HCT116 (cell line): ENCODE measurements at regions not wholly inside any gene's neighbourhood (a gene's known extent, or its start where the extent isn't known, plus 50 kb on each side); places are given as distances from the start of the nearest gene placed in this dataset.

Experiments used
- ATAC-seq: fragments of 200-7000 bp; cut with Tn5 transposase; 2 replicates; pipeline ENCODE4 v1.9.1; 2020; ENCODE audit warnings: mild to moderate bottlenecking, moderate library complexity
- BruUV-seq: library from RNA; stranded (reverse); fragments of 400-500 nt; replicated peaks from 2 replicates; lab custom pipeline; 2021; lab: Mats Ljungman, UMichigan
- CTCF ChIA-PET: fragments of 300-600 bp; sonication (Branson Sonifier 250); formaldehyde crosslinking; loops from one replicate; lab custom pipeline; 2021; ENCODE audit warnings: antibody characterized with exemption; lab: Charles Lee
- POLR2A ChIA-PET: fragments of 300-600, 350-600 bp; sonication (Branson Sonifier 250); formaldehyde crosslinking; loops from one replicate; lab custom pipeline; 2021; ENCODE audit warnings: antibody characterized with exemption; lab: Charles Lee
- RAD21 ChIA-PET, 2 experiments: fragments of 300-600 bp; sonication (Branson Sonifier 250); formaldehyde crosslinking; loops; one replicate each; lab custom pipeline; 2023; ENCODE audit warnings: low total read pairs in 2 of 2; ENCODE audit not compliant: uncharacterized antibody in 2 of 2, unreplicated experiment in 2 of 2, low non-redundant PET in 1 of 2; lab: Charles Lee
- DNase-seq: peaks from one replicate; pipeline ENCODE4 v3.0.0-alpha.2; 2010; ENCODE audit warnings: low read depth, low spot score
- H2AFZ ChIP-seq: fragments of 200-600 bp; shearing (Covaris generic), sonication (generic); 2 replicates; pipeline ENCODE4 v1.6.1; 2017; ENCODE audit warnings: low read depth, mixed run types, mixed read lengths, antibody characterized with exemption, low read length; ENCODE audit not compliant: poor library complexity, severe bottlenecking
- H3K27ac ChIP-seq: 2 replicates; pipeline ENCODE4 v1.5.1; 2012; ENCODE audit warnings: low read depth, low read length
- H3K27me3 ChIP-seq: fragments of 200-600 bp; sonication (generic); 2 replicates; pipeline ENCODE4 v1.6.1; 2016; ENCODE audit warnings: mixed run types, low read length, mixed read lengths; ENCODE audit not compliant: insufficient read depth
- H3K36me3 ChIP-seq, 2 experiments: fragments of 200-500 bp in 1 of 2; fragments of 200-600 bp in 1 of 2; sonication (Bioruptor generic) in 1 of 2; sonication (generic) in 1 of 2; 2 replicates each; pipeline versions ENCODE4 v1.5.1 to v1.6.1; 2014 to 2016; ENCODE audit warnings: low read length in 2 of 2, inconsistent platforms in 1 of 2, mixed read lengths in 1 of 2, mixed run types in 1 of 2; ENCODE audit not compliant: insufficient read depth in 2 of 2, control insufficient read depth in 1 of 2
- H3K4me1 ChIP-seq, 2 experiments: fragments of 200-600 bp in 1 of 2; sonication (generic) in 1 of 2; 2 replicates each; pipeline versions ENCODE4 v1.5.1 to v1.6.1; 2012 to 2017; ENCODE audit warnings: low read length in 2 of 2, inconsistent platforms in 1 of 2, mild to moderate bottlenecking in 1 of 2, mixed read lengths in 1 of 2, mixed run types in 1 of 2, moderate library complexity in 1 of 2; ENCODE audit not compliant: insufficient read depth in 2 of 2, control insufficient read depth in 1 of 2
- H3K4me2 ChIP-seq: fragments of 200-600 bp; sonication (generic); 2 replicates; pipeline ENCODE4 v1.6.1; 2017; ENCODE audit warnings: mixed run types, low read length, mixed read lengths
- H3K4me3 ChIP-seq, 2 experiments: fragments of 200-600 bp in 1 of 2; sonication (generic) in 1 of 2; replicated peaks in 1 of 2; 2 replicates each; pipeline ENCODE4 v1.5.1; 2011 to 2016; ENCODE audit warnings: low read length in 2 of 2, control low read depth in 1 of 2, low read depth in 1 of 2, mild to moderate bottlenecking in 1 of 2, mixed read lengths in 1 of 2, mixed run types in 1 of 2
- H3K79me2 ChIP-seq: fragments of 200-600 bp; sonication (generic); 2 replicates; pipeline ENCODE4 v1.6.1; 2017; ENCODE audit warnings: mild to moderate bottlenecking, mixed run types, low read length, moderate library complexity, mixed read lengths; ENCODE audit not compliant: insufficient read depth
- H3K9ac ChIP-seq: fragments of 200-600 bp; sonication (generic); 2 replicates; pipeline ENCODE4 v1.6.1; 2016; ENCODE audit warnings: low read length, mixed read lengths
- H3K9me2 ChIP-seq: fragments of 200-600 bp; sonication (generic), shearing (Covaris generic); 2 replicates; pipeline ENCODE4 v1.6.1; 2017; ENCODE audit warnings: mixed run types, mild to moderate bottlenecking, moderate library complexity; ENCODE audit not compliant: insufficient read depth
- H3K9me3 ChIP-seq, 2 experiments: fragments of 200-500 bp in 1 of 2; fragments of 200-600 bp in 1 of 2; sonication (Bioruptor generic) in 1 of 2; sonication (generic) in 1 of 2; 2 replicates each; pipeline ENCODE4 v1.6.1; 2014 to 2017; ENCODE audit warnings: low read length in 2 of 2, mixed read lengths in 2 of 2, inconsistent platforms in 1 of 2, low read depth in 1 of 2, mild to moderate bottlenecking in 1 of 2, mixed run types in 1 of 2, moderate library complexity in 1 of 2; ENCODE audit not compliant: control insufficient read depth in 1 of 2, insufficient read depth in 1 of 2
- H4K20me1 ChIP-seq: fragments of 200-600 bp; sonication (generic), shearing (Covaris generic); 2 replicates; pipeline ENCODE4 v1.6.1; 2017; ENCODE audit warnings: mixed run types, mild to moderate bottlenecking, moderate library complexity; ENCODE audit not compliant: insufficient read depth
- CBX3 ChIP-seq: IDR thresholded peaks from 2 replicates; pipeline ENCODE4 v1.6.1; 2012; ENCODE audit warnings: low read depth
- CEBPB ChIP-seq: IDR thresholded peaks from 2 replicates; pipeline ENCODE4 v1.6.1; 2012; ENCODE audit warnings: low read depth
- EGR1 ChIP-seq: IDR thresholded peaks from 2 replicates; pipeline ENCODE4 v1.6.1; 2012; ENCODE audit warnings: low read depth
- ELF1 ChIP-seq: IDR thresholded peaks from 2 replicates; pipeline ENCODE4 v1.6.1; 2012; ENCODE audit warnings: low read depth, borderline replicate concordance
- EZH2 ChIP-seq: fragments of 200-600 bp; sonication (generic); IDR thresholded peaks from 2 replicates; pipeline ENCODE4 v1.6.1; 2017; ENCODE audit warnings: antibody characterized with exemption, mixed run types
- EZH2phosphoT487 ChIP-seq: fragments of 200-600 bp; IDR thresholded peaks from 2 replicates; pipeline ENCODE4 v1.6.1; 2018; ENCODE audit warnings: antibody characterized with exemption, borderline replicate concordance
- FOSL1 ChIP-seq: IDR thresholded peaks from 2 replicates; pipeline ENCODE4 v1.6.1; 2012; ENCODE audit warnings: low read depth
- JUND ChIP-seq: IDR thresholded peaks from 2 replicates; pipeline ENCODE4 v1.6.1; 2012
- POLR2A ChIP-seq: IDR thresholded peaks from 2 replicates; pipeline ENCODE4 v1.7.0; 2011; ENCODE audit warnings: borderline replicate concordance; ENCODE audit not compliant: insufficient read depth, insufficient read length; ENCODE audit errors: extremely low read depth
- POLR2AphosphoS5 ChIP-seq: IDR thresholded peaks from 2 replicates; pipeline ENCODE4 v1.6.1; 2011; ENCODE audit warnings: mild to moderate bottlenecking, low read depth, low read length, moderate library complexity
- RAD21 ChIP-seq: IDR thresholded peaks from 2 replicates; pipeline ENCODE4 v1.6.1; 2012; ENCODE audit warnings: low read depth, mild to moderate bottlenecking
- SIN3A ChIP-seq: IDR thresholded peaks from 2 replicates; pipeline ENCODE4 v1.6.1; 2012; ENCODE audit warnings: low read depth
- TCF7L2 ChIP-seq: IDR thresholded peaks from 2 replicates; pipeline ENCODE4 v1.7.0; 2011; ENCODE audit warnings: borderline replicate concordance, inconsistent platforms; ENCODE audit not compliant: insufficient read depth, insufficient read length; ENCODE audit errors: extremely low read depth
- YY1 ChIP-seq: IDR thresholded peaks from 2 replicates; pipeline ENCODE4 v1.6.1; 2011; ENCODE audit warnings: low read length, low read depth, moderate library complexity, mild to moderate bottlenecking; ENCODE audit not compliant: insufficient replicate concordance; ENCODE audit errors: extremely low read depth
- ZFX ChIP-seq: fragments of 450-650 bp; IDR thresholded peaks from 2 replicates; pipeline ENCODE4 v1.6.1; 2017
- ZNF274 ChIP-seq: fragments of 200-500 bp; sonication (Bioruptor generic); IDR thresholded peaks from 2 replicates; pipeline ENCODE4 v1.6.1; 2014; ENCODE audit warnings: mild to moderate bottlenecking, low read depth, low read length, inconsistent platforms
- intact Hi-C: fragments of 100-400 bp; cut with micrococcal nuclease; formaldehyde crosslinking; loops from 2 replicates; pipeline ENCODE4 v1.10.0; 2022
- TF ChIP-seq, protein P1 (sequence below): IDR thresholded peaks from 2 replicates; pipeline ENCODE4 v1.6.1; 2012
- TF ChIP-seq, protein P2 (sequence below), 3 experiments: fragments of 200-600 bp in 1 of 3; sonication (generic) in 1 of 3; IDR thresholded peaks in 2 of 3; conservative IDR thresholded peaks in 1 of 3; 2 replicates each; pipeline ENCODE4 v1.5.1; 2012 to 2017; ENCODE audit warnings: low read depth in 2 of 3, low read length in 2 of 3, antibody characterized with exemption in 1 of 3, borderline replicate concordance in 1 of 3, control low read depth in 1 of 3, mild to moderate bottlenecking in 1 of 3, mixed read lengths in 1 of 3, mixed run types in 1 of 3, moderate library complexity in 1 of 3; ENCODE audit not compliant: insufficient read depth in 1 of 3
- TF ChIP-seq, protein P3 (sequence below): IDR thresholded peaks from 2 replicates; pipeline ENCODE4 v1.6.1; 2012; ENCODE audit warnings: low read depth
- TF ChIP-seq, protein P4 (sequence below): IDR thresholded peaks from 2 replicates; pipeline ENCODE4 v1.6.1; 2012

DNA sequence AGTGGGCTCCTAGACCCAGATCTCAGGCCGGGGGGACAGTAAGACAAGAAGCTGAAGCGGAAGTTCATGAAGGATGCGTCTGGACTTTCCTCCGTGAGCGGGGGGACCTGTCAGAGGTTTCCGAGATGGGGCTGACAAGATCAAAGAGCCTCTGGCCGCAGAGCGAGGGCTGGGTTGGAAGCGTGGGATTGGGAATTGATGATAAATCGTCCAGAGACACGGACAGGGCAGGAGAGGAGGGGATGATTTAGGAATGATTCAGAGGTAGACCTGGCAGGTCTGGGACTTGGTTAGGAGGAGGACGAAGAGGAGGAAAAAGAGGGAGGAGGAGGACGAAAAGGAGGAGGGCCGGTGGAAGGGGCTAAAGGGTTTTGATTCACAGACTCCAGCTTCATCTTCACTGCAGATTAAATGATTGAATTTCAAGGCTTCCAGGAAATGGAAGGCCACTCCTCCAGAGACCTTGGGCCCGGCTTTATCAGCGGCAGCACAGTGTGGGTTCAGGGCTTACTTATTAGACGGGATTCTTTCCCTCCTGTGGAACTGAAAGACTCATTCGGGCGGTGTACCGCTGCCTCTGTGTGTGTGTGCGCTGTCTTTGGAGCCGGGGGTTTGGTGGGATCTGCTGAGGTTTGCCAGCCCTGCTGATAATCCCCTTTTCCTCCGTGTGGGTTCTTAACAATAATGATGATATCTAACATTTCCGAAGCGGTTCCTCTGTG lies 85.7 kb upstream of the SLC45A1 start (continued):
- TF ChIP-seq SIN3A = no peak
- peak; percentile 74 for TF ChIP-seq JUND
- TF ChIP-seq POLR2A = no peak
- TF ChIP-seq TCF7L2 = peak; percentile 95
- TF ChIP-seq EGR1 = peak; percentile 86
- TF ChIP-seq ZNF274 = no peak
- TF ChIP-seq YY1 = peak; percentile 2
- no peak for TF ChIP-seq CEBPB
- TF ChIP-seq ELF1 = no peak
- TF ChIP-seq CBX3 = no peak
- TF ChIP-seq EZH2 = no peak
- no peak for TF ChIP-seq EZH2phosphoT487
- TF ChIP-seq, protein P1, sequence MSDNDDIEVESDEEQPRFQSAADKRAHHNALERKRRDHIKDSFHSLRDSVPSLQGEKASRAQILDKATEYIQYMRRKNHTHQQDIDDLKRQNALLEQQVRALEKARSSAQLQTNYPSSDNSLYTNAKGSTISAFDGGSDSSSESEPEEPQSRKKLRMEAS = peak; percentile 76

DNA sequence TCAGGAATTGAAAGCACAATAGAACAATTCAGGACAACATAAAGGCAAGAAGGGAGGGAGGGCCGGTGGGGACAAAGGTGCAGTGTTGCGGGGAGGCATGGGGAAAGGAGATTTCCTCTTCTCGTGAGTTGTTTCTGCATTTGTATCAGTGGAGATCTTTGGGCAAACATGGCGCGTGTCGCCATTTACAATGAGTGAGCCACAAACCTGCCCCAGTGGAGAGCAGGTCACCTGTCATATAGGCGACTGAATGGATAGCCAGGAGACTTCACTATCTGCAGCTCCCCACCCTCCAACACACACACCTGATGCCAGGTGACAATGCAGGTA lies 87.7 kb upstream of the SLC45A1 start:
- intact Hi-C loops = no loop called here
- Histone ChIP-seq H3K4me3 (no peak overlapping the region), H3K36me3 (no peaks in the 10 kb centered on the region), H3K79me2 (no peaks in the 10 kb centered on the region), H4K20me1 (no peaks in the 10 kb centered on the region), H3K9me2 (no peaks in the 10 kb centered on the region), H2AFZ (no peak overlapping the region), H3K4me1 (peaks cover 26 to 59% of the 10 kb centered on the region in 2 experiments), H3K27ac (no peak overlapping the region), H3K9ac (no peak overlapping the region), H3K27me3 (no peaks in the 10 kb centered on the region), H3K9me3 (peaks cover 0 to 7% of the 10 kb centered on the region in 2 experiments; a peak in 1 of 4 replicates), H3K4me2 (no peak overlapping the region)
- ATAC-seq (no peak), DNase-seq (no peak)
- no TSS peak for BruUV-seq
- ChIA-PET CTCF (no interaction called here), RAD21 (no interaction called here), POLR2A (no interaction called here)
- TF ChIP-seq ZNF274 = no peak
- TF ChIP-seq, protein P2, sequence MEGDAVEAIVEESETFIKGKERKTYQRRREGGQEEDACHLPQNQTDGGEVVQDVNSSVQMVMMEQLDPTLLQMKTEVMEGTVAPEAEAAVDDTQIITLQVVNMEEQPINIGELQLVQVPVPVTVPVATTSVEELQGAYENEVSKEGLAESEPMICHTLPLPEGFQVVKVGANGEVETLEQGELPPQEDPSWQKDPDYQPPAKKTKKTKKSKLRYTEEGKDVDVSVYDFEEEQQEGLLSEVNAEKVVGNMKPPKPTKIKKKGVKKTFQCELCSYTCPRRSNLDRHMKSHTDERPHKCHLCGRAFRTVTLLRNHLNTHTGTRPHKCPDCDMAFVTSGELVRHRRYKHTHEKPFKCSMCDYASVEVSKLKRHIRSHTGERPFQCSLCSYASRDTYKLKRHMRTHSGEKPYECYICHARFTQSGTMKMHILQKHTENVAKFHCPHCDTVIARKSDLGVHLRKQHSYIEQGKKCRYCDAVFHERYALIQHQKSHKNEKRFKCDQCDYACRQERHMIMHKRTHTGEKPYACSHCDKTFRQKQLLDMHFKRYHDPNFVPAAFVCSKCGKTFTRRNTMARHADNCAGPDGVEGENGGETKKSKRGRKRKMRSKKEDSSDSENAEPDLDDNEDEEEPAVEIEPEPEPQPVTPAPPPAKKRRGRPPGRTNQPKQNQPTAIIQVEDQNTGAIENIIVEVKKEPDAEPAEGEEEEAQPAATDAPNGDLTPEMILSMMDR (IDR thresholded peaks at IDR 0.05 in 2 of 3, conservative IDR thresholded peaks at IDR 0.05 in 1 of 3; ENCODE audit: borderline replicate concordance in 1 of 3, insufficient read depth in 1 of 3, low read depth in 2 of 3, low read length in 2 of 3) = no peak
- TF ChIP-seq RAD21 = no peak
- TF ChIP-seq POLR2AphosphoS5 = no peak
- no peak for TF ChIP-seq EZH2
- no peak for TF ChIP-seq FOSL1
- TF ChIP-seq YY1 = no peak
- no peak for TF ChIP-seq POLR2A
- TF ChIP-seq CEBPB = no peak
- TF ChIP-seq CBX3 = no peak
- no peak for TF ChIP-seq ELF1
- TF ChIP-seq ZFX = no peak
- TF ChIP-seq, protein P3, sequence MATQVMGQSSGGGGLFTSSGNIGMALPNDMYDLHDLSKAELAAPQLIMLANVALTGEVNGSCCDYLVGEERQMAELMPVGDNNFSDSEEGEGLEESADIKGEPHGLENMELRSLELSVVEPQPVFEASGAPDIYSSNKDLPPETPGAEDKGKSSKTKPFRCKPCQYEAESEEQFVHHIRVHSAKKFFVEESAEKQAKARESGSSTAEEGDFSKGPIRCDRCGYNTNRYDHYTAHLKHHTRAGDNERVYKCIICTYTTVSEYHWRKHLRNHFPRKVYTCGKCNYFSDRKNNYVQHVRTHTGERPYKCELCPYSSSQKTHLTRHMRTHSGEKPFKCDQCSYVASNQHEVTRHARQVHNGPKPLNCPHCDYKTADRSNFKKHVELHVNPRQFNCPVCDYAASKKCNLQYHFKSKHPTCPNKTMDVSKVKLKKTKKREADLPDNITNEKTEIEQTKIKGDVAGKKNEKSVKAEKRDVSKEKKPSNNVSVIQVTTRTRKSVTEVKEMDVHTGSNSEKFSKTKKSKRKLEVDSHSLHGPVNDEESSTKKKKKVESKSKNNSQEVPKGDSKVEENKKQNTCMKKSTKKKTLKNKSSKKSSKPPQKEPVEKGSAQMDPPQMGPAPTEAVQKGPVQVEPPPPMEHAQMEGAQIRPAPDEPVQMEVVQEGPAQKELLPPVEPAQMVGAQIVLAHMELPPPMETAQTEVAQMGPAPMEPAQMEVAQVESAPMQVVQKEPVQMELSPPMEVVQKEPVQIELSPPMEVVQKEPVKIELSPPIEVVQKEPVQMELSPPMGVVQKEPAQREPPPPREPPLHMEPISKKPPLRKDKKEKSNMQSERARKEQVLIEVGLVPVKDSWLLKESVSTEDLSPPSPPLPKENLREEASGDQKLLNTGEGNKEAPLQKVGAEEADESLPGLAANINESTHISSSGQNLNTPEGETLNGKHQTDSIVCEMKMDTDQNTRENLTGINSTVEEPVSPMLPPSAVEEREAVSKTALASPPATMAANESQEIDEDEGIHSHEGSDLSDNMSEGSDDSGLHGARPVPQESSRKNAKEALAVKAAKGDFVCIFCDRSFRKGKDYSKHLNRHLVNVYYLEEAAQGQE = no peak
- TF ChIP-seq, protein P4, sequence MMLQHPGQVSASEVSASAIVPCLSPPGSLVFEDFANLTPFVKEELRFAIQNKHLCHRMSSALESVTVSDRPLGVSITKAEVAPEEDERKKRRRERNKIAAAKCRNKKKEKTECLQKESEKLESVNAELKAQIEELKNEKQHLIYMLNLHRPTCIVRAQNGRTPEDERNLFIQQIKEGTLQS = no peak
- no peak for TF ChIP-seq JUND
- TF ChIP-seq, protein P1 = no peak
